Suppressor macrophage treated with lipopolysaccharide for 1 hour (primary cell): ENCODE measurements at regions not wholly inside any gene's neighbourhood (a gene's known extent, or its start where the extent isn't known, plus 50 kb on each side); places are given as distances from the start of the nearest gene placed in this dataset.
A peak's percentile ranks its signal among the peaks of the same experiment; 100 is the strongest.

Experiments
- DNase-seq, 3 donors: peaks; one replicate each; pipeline ENCODE4 v3.0.0-alpha.2; 2020 to 2022

GRCh38 chr10:81031774-81032173 is 494.1 kb downstream of the SH2D4B start:
- DNase-seq = no peak

GRCh38 chr10:81034383-81034782 is 496.7 kb downstream of the SH2D4B start:
- no peak for DNase-seq

DNA sequence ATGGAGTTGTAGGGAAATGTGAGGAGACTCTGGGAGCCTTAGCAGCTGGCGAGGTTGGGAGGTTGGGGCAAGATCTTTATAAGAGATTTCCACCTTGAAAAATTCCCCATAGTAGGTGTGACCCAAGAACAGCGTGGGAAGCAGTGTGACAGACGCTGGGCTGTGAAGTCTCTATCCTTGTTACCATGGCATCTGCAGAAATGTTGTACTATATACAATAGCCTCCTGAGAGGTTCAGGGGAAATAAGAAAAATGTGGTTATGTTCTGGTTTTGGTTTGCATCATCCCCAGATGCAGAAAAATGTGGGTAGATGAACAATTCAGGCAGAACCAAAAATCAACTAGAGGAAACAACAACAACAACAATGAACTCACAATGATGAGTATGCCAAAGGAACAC is 498.6 kb downstream of the SH2D4B start:
- no peak for DNase-seq

GRCh38 chr10:81040031-81040430 is 502.3 kb downstream of the SH2D4B start:
- DNase-seq = no peak

DNA sequence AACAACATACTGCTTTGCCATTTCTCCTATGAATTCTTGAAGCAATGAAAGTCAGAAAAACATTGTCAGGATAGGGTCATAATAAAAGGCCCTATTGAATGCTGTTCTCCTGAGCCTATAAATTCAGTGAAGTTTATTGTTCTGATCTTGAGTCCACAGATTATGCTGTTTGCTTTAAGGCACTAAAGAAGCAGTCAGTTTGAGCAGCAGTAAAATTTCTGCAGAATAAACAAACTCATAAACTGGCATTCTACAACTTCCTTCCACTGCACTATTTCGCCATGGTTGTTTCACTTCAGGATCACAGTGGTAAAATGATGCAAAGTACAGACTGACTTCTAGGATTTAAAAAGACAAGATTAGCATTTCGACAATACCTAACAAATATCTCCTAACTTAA is 503.2 kb downstream of the SH2D4B start:
- no peak for DNase-seq

DNA sequence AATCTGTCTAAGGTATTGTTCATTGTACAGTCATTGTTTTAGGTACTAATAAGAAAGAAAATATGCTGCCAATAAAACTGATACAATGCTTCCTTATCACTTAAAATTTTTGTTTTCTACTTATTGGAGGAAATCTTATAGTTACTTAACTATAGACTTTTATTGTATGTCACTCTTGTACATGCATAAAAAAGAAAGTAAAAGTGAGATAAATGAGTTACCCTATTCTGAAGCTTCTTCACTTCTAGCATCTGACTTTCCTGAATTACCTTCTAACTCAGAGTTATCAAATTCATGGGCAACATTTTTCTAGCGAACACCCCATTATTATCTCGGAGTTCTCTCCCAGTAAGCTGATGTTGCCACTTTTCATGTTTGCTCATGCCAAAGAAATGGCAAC is 504.9 kb downstream of the SH2D4B start:
- no peak for DNase-seq

DNA sequence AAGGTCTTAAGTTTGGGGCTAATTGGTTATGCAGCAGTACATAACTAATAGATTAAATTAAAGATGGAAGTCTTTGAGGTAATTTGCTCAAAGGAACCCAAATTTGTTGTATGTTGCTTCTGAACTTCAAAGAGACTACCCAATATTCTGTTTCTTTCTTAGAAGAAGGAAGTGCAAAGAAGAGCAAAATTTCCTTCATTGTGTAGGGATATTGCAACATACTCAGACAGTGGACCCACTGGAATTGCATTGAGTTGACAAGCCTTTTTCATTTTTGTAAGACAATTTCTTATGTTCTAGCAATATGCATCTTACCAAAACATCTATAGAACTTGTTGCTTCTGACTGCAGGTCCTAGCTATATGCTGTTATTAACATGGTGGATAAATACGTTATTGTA is 527.8 kb downstream of the SH2D4B start:
- peak in 1 of 3 donors; percentile 1 for DNase-seq

DNA sequence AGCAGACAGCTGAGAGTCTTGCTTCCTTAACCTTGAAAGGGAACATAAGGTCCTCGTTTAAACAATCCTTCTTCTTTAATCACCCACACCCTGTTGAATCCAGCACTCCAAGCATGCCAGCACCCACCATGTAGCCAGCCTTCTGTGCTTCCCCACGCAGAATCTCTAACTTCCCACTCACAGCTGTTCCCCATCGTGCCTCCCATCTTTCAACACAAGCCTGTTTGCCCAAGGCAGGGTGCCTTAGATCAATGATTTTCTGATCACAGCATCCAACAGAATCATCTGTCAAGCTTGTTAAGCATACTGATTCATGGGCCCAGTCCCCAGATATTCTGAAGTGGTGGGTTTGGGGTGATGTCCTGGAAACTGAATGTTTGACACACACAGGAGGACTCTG is 530.8 kb downstream of the SH2D4B start:
- no peak for DNase-seq

DNA sequence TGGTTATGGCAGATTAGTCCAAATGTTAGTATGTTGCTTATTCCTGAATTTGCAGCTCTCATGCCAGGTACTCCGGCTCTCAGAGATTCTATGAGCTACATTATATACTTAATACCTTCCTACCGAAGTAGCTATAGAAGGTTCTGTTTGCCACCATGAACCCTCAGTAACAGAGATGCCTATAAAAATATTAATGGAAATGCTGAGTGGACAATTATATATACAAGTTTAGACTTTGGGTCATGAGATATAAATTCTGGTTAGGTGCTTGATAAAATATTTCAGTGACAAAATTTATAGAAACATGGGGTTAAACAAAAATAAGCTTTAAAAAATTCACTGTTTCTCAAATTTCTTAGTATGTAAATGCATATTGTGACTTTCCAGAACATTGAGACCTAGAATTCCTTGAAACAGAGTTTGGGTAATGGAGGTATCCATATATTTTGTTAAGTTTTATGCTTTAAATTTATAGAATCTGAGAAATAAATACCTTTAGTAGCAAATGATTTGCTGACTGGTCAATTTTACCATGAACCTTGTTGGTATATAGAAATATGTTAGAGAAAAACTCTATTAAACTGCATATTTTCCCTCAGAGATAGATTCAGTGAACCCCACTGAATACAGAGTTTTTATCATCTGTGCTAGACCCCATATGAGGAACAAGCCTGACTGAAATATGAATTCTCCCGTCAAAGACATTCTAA is 533.5 kb downstream of the SH2D4B start:
- DNase-seq = no peak

DNA sequence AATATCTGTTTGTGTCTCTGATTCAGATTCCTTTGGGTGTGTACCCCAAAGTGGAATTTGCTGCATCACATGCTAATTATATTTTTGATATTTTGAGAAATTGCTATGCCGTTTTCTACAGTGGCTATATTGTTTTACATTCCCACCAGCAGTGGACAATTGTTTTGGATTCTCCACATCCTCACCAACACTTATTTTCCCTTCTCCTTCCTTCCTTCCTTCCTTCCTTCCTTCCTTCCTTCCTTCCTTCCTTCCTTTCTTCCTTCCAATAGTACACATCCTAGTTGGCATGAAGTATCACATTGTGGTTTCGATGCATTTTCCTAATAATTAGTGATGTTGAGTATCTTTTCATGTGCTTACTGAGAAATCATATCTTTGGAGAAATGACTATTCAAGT is 535.5 kb downstream of the SH2D4B start:
- no peak for DNase-seq

- DNase-seq = no peak
Observed at GRCh38 chr10:81081887-81082620, 544.4 kb downstream of the SH2D4B start.

GRCh38 chr10:81082621-81083376 is 545.1 kb downstream of the SH2D4B start:
- DNase-seq = no peak

DNA sequence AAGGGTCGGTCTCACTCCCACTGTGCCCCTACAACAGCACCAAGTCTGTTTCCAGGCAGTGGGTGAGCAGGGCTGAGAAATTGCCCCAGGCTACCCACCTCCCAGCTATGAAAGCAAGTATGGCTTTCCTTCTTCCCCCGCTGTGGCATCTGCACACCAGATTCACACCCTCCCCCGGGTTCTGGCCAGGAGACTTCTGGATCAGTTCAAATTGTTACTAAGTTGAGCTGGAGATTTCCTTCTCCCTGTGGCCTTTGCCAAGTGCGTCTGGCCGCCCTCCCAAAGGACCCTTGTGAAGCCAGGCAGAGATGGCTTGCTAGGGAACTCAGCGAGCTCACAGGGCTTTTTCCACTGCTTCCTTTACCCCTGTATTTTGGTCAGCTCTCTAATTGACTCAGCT is 555.4 kb downstream of the SH2D4B start:
- no peak for DNase-seq

DNA sequence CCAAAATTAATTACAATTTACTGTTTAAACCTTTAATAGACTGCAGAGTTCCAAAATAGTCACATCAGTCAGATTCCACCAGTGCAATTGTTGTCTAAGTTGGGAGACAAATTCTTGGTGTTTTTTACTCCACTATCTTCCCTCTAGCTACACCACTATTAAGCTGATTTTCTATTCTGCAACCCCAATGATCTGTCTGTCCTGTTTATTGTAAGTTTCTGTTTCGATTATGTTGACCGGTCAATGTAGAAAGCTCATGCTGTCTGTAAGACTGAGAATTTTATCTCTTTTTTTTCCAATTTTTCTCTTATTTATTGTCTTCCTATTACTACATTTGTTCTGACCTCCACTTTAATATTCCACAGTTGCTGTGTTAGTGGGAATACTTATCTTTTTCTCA is 557.5 kb downstream of the SH2D4B start:
- DNase-seq = no peak

DNA sequence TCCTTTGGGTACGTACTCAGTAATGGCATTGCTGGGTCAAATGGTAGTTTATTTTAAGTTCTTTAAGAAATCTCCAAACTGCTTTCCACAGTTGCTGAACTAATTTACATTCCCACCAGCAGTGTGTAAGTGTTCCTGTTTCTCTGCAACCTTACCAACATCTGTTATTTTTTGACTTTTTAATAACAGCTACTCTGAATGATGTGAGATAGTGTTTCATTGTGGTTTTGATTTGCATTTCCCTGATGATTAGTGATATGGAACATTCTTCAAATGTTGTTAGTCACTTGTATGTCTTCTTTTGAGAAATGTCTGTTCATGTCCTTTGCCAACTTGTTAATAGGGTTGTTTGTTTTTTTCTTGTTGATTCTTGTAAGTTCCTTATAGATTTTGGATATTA is 558.9 kb downstream of the SH2D4B start:
- DNase-seq = no peak

GRCh38 chr10:81101062-81101461 is 563.4 kb downstream of the SH2D4B start:
- DNase-seq = no peak

DNA sequence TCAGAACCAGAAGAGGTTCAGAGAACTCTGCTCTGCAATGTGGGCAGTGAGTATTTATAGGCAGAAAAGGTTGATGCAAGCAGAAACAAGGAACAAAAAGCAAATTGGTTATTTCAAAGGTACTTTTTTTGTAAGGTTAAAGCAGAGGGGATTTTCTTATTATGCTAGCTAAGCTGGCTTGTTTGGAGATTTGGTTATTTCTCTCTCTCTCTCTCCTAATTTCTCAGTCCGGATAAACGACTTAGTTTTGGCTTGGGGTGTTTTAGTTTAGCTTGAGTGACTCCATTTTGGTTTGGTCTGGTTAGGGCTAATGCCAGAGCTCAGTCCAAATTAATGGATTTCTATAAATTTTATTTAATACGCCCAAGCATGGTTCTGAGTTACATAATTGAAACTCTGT is 566.8 kb downstream of the SH2D4B start:
- no peak for DNase-seq

GRCh38 chr10:81108516-81109199 is 571.0 kb downstream of the SH2D4B start:
- peak; percentile 28 to 31 (median 30) for DNase-seq

DNA sequence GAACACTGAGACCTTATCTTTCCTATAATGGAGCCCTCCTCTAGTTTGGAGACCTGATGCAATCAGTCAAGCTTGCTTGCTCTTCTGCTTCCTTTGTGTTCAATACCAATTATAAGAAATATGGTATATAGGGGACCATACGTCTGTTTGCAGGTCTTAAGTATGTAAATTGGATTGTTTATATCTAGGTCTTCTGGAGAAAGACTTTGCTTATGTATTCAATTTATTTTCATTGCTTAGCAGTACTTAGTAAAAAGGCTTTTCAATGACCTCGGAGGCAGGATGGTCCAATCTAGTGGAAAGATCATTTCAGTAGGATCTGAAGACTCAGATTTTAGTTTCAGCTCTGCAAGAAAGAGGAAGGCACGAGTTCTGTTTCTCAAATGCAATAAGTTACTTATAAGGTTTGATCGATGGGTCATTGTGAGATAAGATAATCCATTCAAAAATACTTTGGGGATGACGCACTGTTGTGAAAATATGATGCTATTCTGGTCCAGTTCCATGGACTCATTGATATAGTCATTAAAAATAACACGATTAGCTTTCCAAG is 571.6 kb downstream of the SH2D4B start:
- DNase-seq = no peak

DNA sequence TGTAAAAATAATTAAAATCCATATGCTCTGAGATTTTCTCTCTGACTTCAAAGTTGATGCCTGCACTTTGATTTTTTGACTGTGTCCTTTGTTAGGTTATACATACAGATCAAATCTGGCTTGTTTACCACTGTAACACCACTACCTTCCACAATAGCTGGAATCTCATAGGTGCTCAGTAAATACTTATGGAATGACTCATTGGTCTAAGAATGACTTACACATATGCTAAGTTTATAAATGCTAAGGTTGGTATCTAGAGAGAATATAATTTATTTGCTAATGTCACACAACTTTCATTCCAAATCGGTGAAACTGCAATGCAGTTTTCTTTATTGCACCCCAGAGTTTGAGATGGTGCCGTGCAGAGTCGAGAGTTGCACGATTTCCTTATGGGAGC is 578.5 kb downstream of the SH2D4B start:
- DNase-seq = no peak

DNA sequence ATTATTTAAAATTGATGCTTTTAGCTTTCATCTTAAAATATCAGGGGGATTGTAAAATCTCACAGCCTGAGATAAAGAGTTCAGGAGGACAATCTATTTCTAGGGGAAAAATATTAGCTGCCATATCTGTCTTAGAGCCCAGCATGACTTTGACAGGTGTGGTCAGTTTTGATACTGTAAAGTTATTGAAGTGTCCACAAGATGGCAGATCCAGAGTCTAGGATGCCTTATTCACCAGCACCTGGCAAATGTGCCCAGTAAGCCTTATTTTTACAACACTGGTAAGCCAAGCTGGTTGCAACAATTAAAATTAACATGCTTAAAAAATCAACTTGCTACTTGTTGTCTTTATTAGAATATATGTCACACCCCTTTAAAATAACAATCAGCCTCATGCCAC is 579.3 kb downstream of the SH2D4B start:
- no peak for DNase-seq

GRCh38 chr10:81127931-81128330 is 590.2 kb downstream of the SH2D4B start:
- DNase-seq = no peak

GRCh38 chr10:81130014-81130413 is 592.3 kb downstream of the SH2D4B start:
- DNase-seq = no peak
